ENCODE measurements at regions not wholly inside any gene's neighbourhood (a gene's known extent, or its start where the extent isn't known, plus 50 kb on each side); places are given as distances from the start of the nearest gene placed in this dataset.

- Histone ChIP-seq H4K20me1 (ENCODE audit: insufficient read depth, low read length, poor library complexity, severe bottlenecking) (no peaks in the 10 kb centered on the region), H3K9ac (ENCODE audit: low read depth, low read length, poor library complexity, severe bottlenecking) (no peak overlapping the region), H3F3A (ENCODE audit: low read depth) (no peaks in the 10 kb centered on the region), H2AFZ (ENCODE audit: low read length) (no peak overlapping the region), H3K79me2 (ENCODE audit: insufficient read depth, low read length) (no peaks in the 10 kb centered on the region), H3K4me2 (ENCODE audit: low read depth, low read length, poor library complexity, severe bottlenecking) (no peak overlapping the region), H3K36me3 (ENCODE audit: insufficient read depth, low read length) (no peaks in the 10 kb centered on the region), H3K27me3 (ENCODE audit: insufficient read depth, low read length, poor library complexity, severe bottlenecking) (no peaks in the 10 kb centered on the region), H3K9me2 (replicated peaks; ENCODE audit: low read depth, low read length) (no peaks in the 10 kb centered on the region), H3K4me1 (ENCODE audit: insufficient read depth, low read length, poor library complexity, severe bottlenecking) (no peaks in the 10 kb centered on the region), H3K4me3 (ENCODE audit: low read length, poor library complexity, severe bottlenecking) (no peak overlapping the region), H3K9me3 (ENCODE audit: insufficient read depth, low read depth, low read length) (no peaks in the 10 kb centered on the region)
- TF ChIP-seq EZH2phosphoT487 (IDR thresholded peaks at IDR 0.05; ENCODE audit: borderline replicate concordance): no peak
- TF ChIP-seq, protein P1, sequence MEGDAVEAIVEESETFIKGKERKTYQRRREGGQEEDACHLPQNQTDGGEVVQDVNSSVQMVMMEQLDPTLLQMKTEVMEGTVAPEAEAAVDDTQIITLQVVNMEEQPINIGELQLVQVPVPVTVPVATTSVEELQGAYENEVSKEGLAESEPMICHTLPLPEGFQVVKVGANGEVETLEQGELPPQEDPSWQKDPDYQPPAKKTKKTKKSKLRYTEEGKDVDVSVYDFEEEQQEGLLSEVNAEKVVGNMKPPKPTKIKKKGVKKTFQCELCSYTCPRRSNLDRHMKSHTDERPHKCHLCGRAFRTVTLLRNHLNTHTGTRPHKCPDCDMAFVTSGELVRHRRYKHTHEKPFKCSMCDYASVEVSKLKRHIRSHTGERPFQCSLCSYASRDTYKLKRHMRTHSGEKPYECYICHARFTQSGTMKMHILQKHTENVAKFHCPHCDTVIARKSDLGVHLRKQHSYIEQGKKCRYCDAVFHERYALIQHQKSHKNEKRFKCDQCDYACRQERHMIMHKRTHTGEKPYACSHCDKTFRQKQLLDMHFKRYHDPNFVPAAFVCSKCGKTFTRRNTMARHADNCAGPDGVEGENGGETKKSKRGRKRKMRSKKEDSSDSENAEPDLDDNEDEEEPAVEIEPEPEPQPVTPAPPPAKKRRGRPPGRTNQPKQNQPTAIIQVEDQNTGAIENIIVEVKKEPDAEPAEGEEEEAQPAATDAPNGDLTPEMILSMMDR (conservative IDR thresholded peaks at IDR 0.05; ENCODE audit: low read length): no peak
These were observed 400.8 kb upstream of the MMADHC start for GRCh38 chr2:149988361-149988760.

DNA sequence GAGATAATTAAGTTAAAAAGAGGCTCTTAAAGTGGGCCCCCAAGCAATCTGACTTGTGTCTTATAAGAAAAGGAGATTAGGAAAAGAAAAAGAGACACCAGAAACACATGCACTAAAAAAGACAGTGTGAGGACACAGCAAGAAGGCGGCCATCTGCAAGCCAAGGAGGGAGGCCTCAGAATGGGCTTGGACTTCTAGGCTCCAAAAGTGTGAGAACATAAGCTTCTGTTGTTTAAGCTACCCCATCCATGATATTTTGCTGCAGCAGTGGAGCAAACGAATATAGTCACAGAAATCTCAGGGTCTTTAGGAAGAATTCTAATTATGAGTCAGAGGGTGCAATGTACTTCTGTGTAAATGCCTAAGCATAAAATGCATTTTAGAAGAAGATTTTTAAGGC lies 399.3 kb upstream of the MMADHC start:
- no peaks in the 10 kb centered on the region for H3K9me2 ChIP-seq (replicated peaks; ENCODE audit: low read depth, low read length)
- H3K9ac ChIP-seq (ENCODE audit: low read depth, low read length, poor library complexity, severe bottlenecking): no peak overlapping the region
- no peaks in the 10 kb centered on the region for H3K79me2 ChIP-seq (ENCODE audit: insufficient read depth, low read length)
- no peaks in the 10 kb centered on the region for H3K9me3 ChIP-seq (ENCODE audit: insufficient read depth, low read depth, low read length)
- H3K36me3 ChIP-seq (ENCODE audit: insufficient read depth, low read length): no peaks in the 10 kb centered on the region
- H3F3A ChIP-seq (ENCODE audit: low read depth): no peaks in the 10 kb centered on the region
- no peak overlapping the region for H3K4me3 ChIP-seq (ENCODE audit: low read length, poor library complexity, severe bottlenecking)
- no peak for TF ChIP-seq EZH2phosphoT487 (IDR thresholded peaks at IDR 0.05; ENCODE audit: borderline replicate concordance)
- TF ChIP-seq, protein P1 (conservative IDR thresholded peaks at IDR 0.05; ENCODE audit: low read length): no peak
- H4K20me1 ChIP-seq (ENCODE audit: insufficient read depth, low read length, poor library complexity, severe bottlenecking): no peaks in the 10 kb centered on the region
- H2AFZ ChIP-seq (ENCODE audit: low read length): no peak overlapping the region
- H3K27me3 ChIP-seq (ENCODE audit: insufficient read depth, low read length, poor library complexity, severe bottlenecking): no peaks in the 10 kb centered on the region
- no peaks in the 10 kb centered on the region for H3K4me1 ChIP-seq (ENCODE audit: insufficient read depth, low read length, poor library complexity, severe bottlenecking)
- H3K4me2 ChIP-seq (ENCODE audit: low read depth, low read length, poor library complexity, severe bottlenecking): no peak overlapping the region

DNA sequence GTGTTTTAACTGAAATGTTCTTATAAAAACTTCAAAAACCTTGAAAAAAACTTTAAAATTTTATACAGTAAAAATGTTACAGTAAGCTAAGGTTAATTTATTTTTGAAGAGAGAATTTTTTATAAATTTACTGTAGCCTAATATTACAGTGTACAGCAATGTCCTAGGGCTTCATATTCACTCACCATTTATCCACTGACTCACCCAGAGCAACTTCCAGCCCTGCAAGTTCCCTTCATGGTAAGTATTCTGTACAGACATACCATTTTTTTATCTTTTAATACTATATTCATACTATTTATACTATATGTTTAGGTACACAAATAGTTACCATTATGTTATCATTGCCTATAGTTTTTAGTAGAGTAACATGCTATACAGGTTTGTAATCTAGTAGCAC lies 396.7 kb upstream of the MMADHC start:
- Histone ChIP-seq H2AFZ (ENCODE audit: low read length) (no peak overlapping the region), H3K4me2 (ENCODE audit: low read depth, low read length, poor library complexity, severe bottlenecking) (no peak overlapping the region), H3F3A (ENCODE audit: low read depth) (no peaks in the 10 kb centered on the region), H3K9ac (ENCODE audit: low read depth, low read length, poor library complexity, severe bottlenecking) (no peak overlapping the region), H3K4me1 (ENCODE audit: insufficient read depth, low read length, poor library complexity, severe bottlenecking) (no peaks in the 10 kb centered on the region), H3K9me3 (ENCODE audit: insufficient read depth, low read depth, low read length) (no peaks in the 10 kb centered on the region; the same call in 1 of the 2 replicates), H3K36me3 (ENCODE audit: insufficient read depth, low read length) (no peaks in the 10 kb centered on the region), H3K27me3 (ENCODE audit: insufficient read depth, low read length, poor library complexity, severe bottlenecking) (no peaks in the 10 kb centered on the region), H3K9me2 (replicated peaks; ENCODE audit: low read depth, low read length) (no peaks in the 10 kb centered on the region), H4K20me1 (ENCODE audit: insufficient read depth, low read length, poor library complexity, severe bottlenecking) (no peaks in the 10 kb centered on the region), H3K4me3 (ENCODE audit: low read length, poor library complexity, severe bottlenecking) (no peak overlapping the region), H3K79me2 (ENCODE audit: insufficient read depth, low read length) (no peaks in the 10 kb centered on the region)
- TF ChIP-seq, protein P1 (conservative IDR thresholded peaks at IDR 0.05; ENCODE audit: low read length): no peak
- no peak for TF ChIP-seq EZH2phosphoT487 (IDR thresholded peaks at IDR 0.05; ENCODE audit: borderline replicate concordance)

All from Loucy (cell line).